ENCODE measurements at regions not wholly inside any gene's neighbourhood (a gene's known extent, or its start where the extent isn't known, plus 50 kb on each side); places are given as distances from the start of the nearest gene placed in this dataset.

DNA sequence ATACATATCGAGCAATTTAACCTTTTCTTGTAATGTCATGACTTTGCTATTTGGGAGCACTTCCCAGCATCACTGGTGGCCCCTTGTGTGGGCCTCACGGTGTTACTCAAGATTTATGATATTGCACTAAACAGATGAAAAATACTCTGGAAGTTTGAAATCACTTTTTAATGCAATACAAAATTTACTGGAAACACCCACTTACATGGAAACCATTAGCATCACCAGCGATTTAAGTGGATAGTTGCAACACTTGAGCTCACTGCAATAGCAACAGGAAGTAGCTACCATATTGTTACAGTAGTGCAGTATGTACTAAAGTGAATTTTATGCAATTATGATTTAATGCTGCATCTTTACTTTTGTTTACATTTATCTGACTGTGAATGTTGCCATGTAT, 184.4 kb downstream of the MDFIC start:
- TF ChIP-seq EZH2 (IDR thresholded peaks at IDR 0.05; ENCODE audit: insufficient read depth, poor library complexity, severe bottlenecking): no peak
- TF ChIP-seq EZH2phosphoT487 (IDR thresholded peaks at IDR 0.05; ENCODE audit: insufficient read depth, low read depth): no peak

Measured in GM23248 (cell line).